Lung (tissue), 11 donors: ENCODE measurements at regions not wholly inside any gene's neighbourhood (a gene's known extent, or its start where the extent isn't known, plus 50 kb on each side); places are given as distances from the start of the nearest gene placed in this dataset.
"Not testable (repeated sequence)": the region's sequence is repeated elsewhere in the genome, so short reads cannot be mapped to it uniquely, and the experiment has no call there.

ENCODE experiments used
- ATAC-seq: fragments of 200-7000 bp; cut with Tn5 transposase; one replicate; pipeline ENCODE4 v1.9.1; 2020; ENCODE audit warnings: moderate number of reproducible peaks; ENCODE audit not compliant: insufficient read depth, low FRiP score
- DNase-seq, 3 donors: peaks; one replicate each; pipeline ENCODE4 v3.0.0-alpha.2; 2013 to 2017
- H3K27ac ChIP-seq, 2 donors: one replicate each; pipeline ENCODE4 v1.5.1; 2013; ENCODE audit warnings: mild to moderate bottlenecking in 2 of 2, moderate library complexity in 2 of 2, control low read depth in 1 of 2, inconsistent platforms in 1 of 2, low read depth in 1 of 2, low read length in 1 of 2
- H3K27me3 ChIP-seq, 3 donors: one replicate each; pipeline ENCODE4 v1.5.1; 2013; ENCODE audit warnings: low read length in 2 of 3; ENCODE audit not compliant: control insufficient read depth in 3 of 3, insufficient read depth in 3 of 3
- H3K36me3 ChIP-seq, 4 donors: one replicate each; pipeline ENCODE4 v1.5.1; 2013; ENCODE audit warnings: low read length in 4 of 4, mild to moderate bottlenecking in 1 of 4, moderate library complexity in 1 of 4; ENCODE audit not compliant: control insufficient read depth in 4 of 4, insufficient read depth in 4 of 4
- H3K4me1 ChIP-seq, 5 donors: one replicate each; pipeline ENCODE4 v1.5.1; 2013; ENCODE audit warnings: low read length in 5 of 5, mild to moderate bottlenecking in 2 of 5, moderate library complexity in 1 of 5; ENCODE audit not compliant: control insufficient read depth in 5 of 5, insufficient read depth in 5 of 5
- H3K4me3 ChIP-seq: one replicate; pipeline ENCODE4 v1.5.1; 2013; ENCODE audit warnings: mild to moderate bottlenecking, control low read depth, moderate library complexity
- H3K9ac ChIP-seq, 2 donors: one replicate each; pipeline ENCODE4 v1.5.1; 2013; ENCODE audit warnings: low read length in 2 of 2, control low read depth in 1 of 2; ENCODE audit not compliant: insufficient read depth in 1 of 2
- H3K9me3 ChIP-seq, 4 donors: one replicate each; pipeline ENCODE4 v1.5.1; 2013; ENCODE audit warnings: low read length in 3 of 4, mild to moderate bottlenecking in 1 of 4, moderate library complexity in 1 of 4; ENCODE audit not compliant: control insufficient read depth in 4 of 4, insufficient read depth in 3 of 4
- WGBS, 2 donors: extraction: QIAGEN DNeasy Blood & Tissue Kit; methylation state at CpG; one replicate each; pipeline ENCODE4 v1.1.7; 2013; 5-methylcytosine and 5-hydroxymethylcytosine counted together
- TF ChIP-seq, protein P1 (sequence below): IDR thresholded peaks from 2 replicates; pipeline ENCODE4 v1.5.1; 2012; ENCODE audit warnings: mild to moderate bottlenecking; ENCODE audit errors: control extremely low read depth, extremely low read depth
- donor health status: control.
- donor health status: control.
- donor health status: Bipolar disorder and iron deficiency.
- donor health status: healthy.
- donor health status: DM: yes; HTN: yes; CAD: no.

- no peak overlapping the region for H3K4me3 ChIP-seq
- H3K9ac ChIP-seq: no peak overlapping the region
- H3K4me1 ChIP-seq: no peaks in the 10 kb centered on the region
- H3K27me3 ChIP-seq: no peaks in the 10 kb centered on the region
- ATAC-seq: no peak
- TF ChIP-seq, protein P1, sequence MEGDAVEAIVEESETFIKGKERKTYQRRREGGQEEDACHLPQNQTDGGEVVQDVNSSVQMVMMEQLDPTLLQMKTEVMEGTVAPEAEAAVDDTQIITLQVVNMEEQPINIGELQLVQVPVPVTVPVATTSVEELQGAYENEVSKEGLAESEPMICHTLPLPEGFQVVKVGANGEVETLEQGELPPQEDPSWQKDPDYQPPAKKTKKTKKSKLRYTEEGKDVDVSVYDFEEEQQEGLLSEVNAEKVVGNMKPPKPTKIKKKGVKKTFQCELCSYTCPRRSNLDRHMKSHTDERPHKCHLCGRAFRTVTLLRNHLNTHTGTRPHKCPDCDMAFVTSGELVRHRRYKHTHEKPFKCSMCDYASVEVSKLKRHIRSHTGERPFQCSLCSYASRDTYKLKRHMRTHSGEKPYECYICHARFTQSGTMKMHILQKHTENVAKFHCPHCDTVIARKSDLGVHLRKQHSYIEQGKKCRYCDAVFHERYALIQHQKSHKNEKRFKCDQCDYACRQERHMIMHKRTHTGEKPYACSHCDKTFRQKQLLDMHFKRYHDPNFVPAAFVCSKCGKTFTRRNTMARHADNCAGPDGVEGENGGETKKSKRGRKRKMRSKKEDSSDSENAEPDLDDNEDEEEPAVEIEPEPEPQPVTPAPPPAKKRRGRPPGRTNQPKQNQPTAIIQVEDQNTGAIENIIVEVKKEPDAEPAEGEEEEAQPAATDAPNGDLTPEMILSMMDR: no peak
- no peaks in the 10 kb centered on the region for H3K36me3 ChIP-seq
- no peak overlapping the region for H3K27ac ChIP-seq
- DNase-seq: no peak
- WGBS, 2 donors: 83 to 95% methylated on average over 7 of the region's 7 CpGs
- peaks cover 0 to 5% (median under 1%) of the 10 kb centered on the region in 4 donors for H3K9me3 ChIP-seq
Measured at GRCh38 chr11:116342148-116342547, 430.6 kb downstream of the BUD13 start.

GRCh38 chr11:116339306-116340098 lies 433.3 kb downstream of the BUD13 start:
- TF ChIP-seq, protein P1: no peak
- Histone ChIP-seq H3K36me3 (no peaks in the 10 kb centered on the region), H3K9me3 (peaks cover 0 to 6% (median under 1%) of the 10 kb centered on the region in 4 donors), H3K4me1 (no peaks in the 10 kb centered on the region), H3K9ac (no peak overlapping the region), H3K4me3 (no peak overlapping the region), H3K27ac (no peak overlapping the region), H3K27me3 (no peaks in the 10 kb centered on the region)
- DNase-seq: no peak
- ATAC-seq: no peak
- 67 to 75% methylated on average over 9 of the region's 9 CpGs for WGBS, 2 donors

GRCh38 chr11:116338500-116338899 lies 434.3 kb downstream of the BUD13 start:
- DNase-seq, H3K27me3 ChIP-seq, ATAC-seq, H3K36me3 ChIP-seq, H3K9ac ChIP-seq, H3K4me1 ChIP-seq, H3K27ac ChIP-seq, H3K4me3 ChIP-seq, H3K9me3 ChIP-seq: not testable (repeated sequence)
- WGBS, 2 donors: 97% methylated on average over 4 of the region's 4 CpGs

DNA sequence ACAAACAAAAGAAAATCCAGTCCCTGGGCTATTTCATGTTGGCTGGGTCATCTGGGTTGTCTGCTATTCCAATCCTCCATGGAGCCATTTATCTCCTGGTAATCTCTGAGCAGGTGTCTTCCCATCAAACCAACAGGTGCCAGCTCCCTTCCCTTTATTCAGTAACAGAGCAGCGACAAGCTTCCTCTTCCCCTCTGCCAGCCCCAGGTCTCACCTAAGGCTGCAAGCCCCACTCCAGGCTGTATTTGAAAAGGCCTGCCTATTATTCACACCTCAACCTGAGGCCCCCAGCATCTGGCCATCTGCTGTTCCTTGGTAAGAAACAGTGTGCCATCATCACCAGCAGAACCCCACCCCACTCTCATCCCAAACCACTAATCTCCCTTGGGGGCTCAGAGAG lies 436.2 kb downstream of the BUD13 start:
- no peak overlapping the region for H3K9ac ChIP-seq
- no peaks in the 10 kb centered on the region for H3K36me3 ChIP-seq
- 87 to 91% methylated on average over 1 of the region's 1 CpG for WGBS, 2 donors
- TF ChIP-seq, protein P1: no peak
- no peak overlapping the region for H3K27ac ChIP-seq
- ATAC-seq (no peak), DNase-seq (no peak)
- H3K4me3 ChIP-seq: no peak overlapping the region
- H3K4me1 ChIP-seq: no peaks in the 10 kb centered on the region
- peaks cover 0 to 6% (median under 1%) of the 10 kb centered on the region in 4 donors for H3K9me3 ChIP-seq
- H3K27me3 ChIP-seq: no peaks in the 10 kb centered on the region
